A673 (cell line): ENCODE measurements at regions not wholly inside any gene's neighbourhood (a gene's known extent, or its start where the extent isn't known, plus 50 kb on each side); places are given as distances from the start of the nearest gene placed in this dataset.

Experiments
- BruUV-seq: library from RNA; stranded (reverse); fragments of 400-500 nt; replicated peaks from 2 replicates; lab custom pipeline; 2021; lab: Mats Ljungman, UMichigan
- CTCF ChIA-PET: fragments of 300-600 bp; sonication (Branson Sonifier 250); formaldehyde crosslinking; loops from one replicate; lab custom pipeline; 2022; ENCODE audit warnings: antibody characterized with exemption; lab: Charles Lee
- POLR2A ChIA-PET: fragments of 300-600 bp; sonication (Branson Sonifier 250); formaldehyde crosslinking; loops from one replicate; lab custom pipeline; 2022; ENCODE audit warnings: antibody characterized with exemption; ENCODE audit not compliant: low non-redundant PET; lab: Charles Lee
- DNase-seq: peaks from one replicate; pipeline ENCODE4 v3.0.0-alpha.2; 2015; ENCODE audit warnings: low spot score
- H3K27ac ChIP-seq: fragments of 200-600 bp; sonication (generic); 2 replicates; pipeline ENCODE4 v1.5.1; 2016; ENCODE audit warnings: mixed run types, low read depth, mild to moderate bottlenecking, mixed read lengths, antibody characterized with exemption, low read length; ENCODE audit not compliant: poor library complexity, severe bottlenecking
- H3K27me3 ChIP-seq: fragments of 200-600 bp; sonication (generic); replicated peaks from 2 replicates; pipeline ENCODE4 v1.6.1; 2017; ENCODE audit warnings: mixed run types, low read depth, mild to moderate bottlenecking, mixed read lengths, antibody characterized with exemption, low read length; ENCODE audit not compliant: insufficient read depth, poor library complexity
- H3K36me3 ChIP-seq: fragments of 200-600 bp; sonication (generic); 2 replicates; pipeline ENCODE4 v1.6.1; 2016; ENCODE audit warnings: mixed run types, mild to moderate bottlenecking, mixed read lengths, antibody characterized with exemption, low read length; ENCODE audit not compliant: insufficient read depth, poor library complexity, severe bottlenecking
- H3K4me1 ChIP-seq: fragments of 200-600 bp; sonication (generic); 2 replicates; pipeline ENCODE4 v1.6.1; 2017; ENCODE audit warnings: mixed run types, mild to moderate bottlenecking, mixed read lengths, antibody characterized with exemption, low read length; ENCODE audit not compliant: insufficient read depth, poor library complexity, severe bottlenecking
- H3K4me3 ChIP-seq: fragments of 200-600 bp; sonication (generic); 2 replicates; pipeline ENCODE4 v1.5.1; 2016; ENCODE audit warnings: low read depth, mixed run types, mild to moderate bottlenecking, mixed read lengths, low read length; ENCODE audit not compliant: poor library complexity, severe bottlenecking
- H3K9me3 ChIP-seq: fragments of 200-600 bp; sonication (generic); 2 replicates; pipeline ENCODE4 v1.6.1; 2016; ENCODE audit warnings: mixed run types, low read depth, mild to moderate bottlenecking, mixed read lengths, antibody characterized with exemption, low read length; ENCODE audit not compliant: poor library complexity, severe bottlenecking
- EZH2 ChIP-seq: fragments of 200-600 bp; sonication (generic); IDR thresholded peaks from 2 replicates; pipeline ENCODE4 v1.6.1; 2017; ENCODE audit warnings: borderline replicate concordance, low read depth, mild to moderate bottlenecking, mixed read lengths, antibody characterized with exemption, low read length; ENCODE audit not compliant: poor library complexity, severe bottlenecking
- intact Hi-C: fragments of 100-400 bp; cut with micrococcal nuclease; formaldehyde crosslinking; loops from one replicate; pipeline ENCODE4 v1.10.0; 2022; ENCODE audit not compliant: unreplicated experiment
- TF ChIP-seq, protein P1 (sequence below): fragments of 300-800, 200-600 bp; sonication (generic); conservative IDR thresholded peaks from 2 replicates; pipeline ENCODE4 v1.5.1; 2017; ENCODE audit warnings: low read depth, mild to moderate bottlenecking, antibody characterized with exemption, low read length, moderate library complexity, mixed read lengths

GRCh38 chr7:24082826-24083225 lies 201.2 kb upstream of the NPY start:
- DNase-seq = no peak
- no peaks in the 10 kb centered on the region for H3K36me3 ChIP-seq
- no peaks in the 10 kb centered on the region for H3K27me3 ChIP-seq
- POLR2A ChIA-PET = no interaction called here
- H3K27ac ChIP-seq = no peak overlapping the region
- H3K4me3 ChIP-seq = no peak overlapping the region
- CTCF ChIA-PET = no interaction called here
- TF ChIP-seq EZH2 = no peak
- TF ChIP-seq, protein P1, sequence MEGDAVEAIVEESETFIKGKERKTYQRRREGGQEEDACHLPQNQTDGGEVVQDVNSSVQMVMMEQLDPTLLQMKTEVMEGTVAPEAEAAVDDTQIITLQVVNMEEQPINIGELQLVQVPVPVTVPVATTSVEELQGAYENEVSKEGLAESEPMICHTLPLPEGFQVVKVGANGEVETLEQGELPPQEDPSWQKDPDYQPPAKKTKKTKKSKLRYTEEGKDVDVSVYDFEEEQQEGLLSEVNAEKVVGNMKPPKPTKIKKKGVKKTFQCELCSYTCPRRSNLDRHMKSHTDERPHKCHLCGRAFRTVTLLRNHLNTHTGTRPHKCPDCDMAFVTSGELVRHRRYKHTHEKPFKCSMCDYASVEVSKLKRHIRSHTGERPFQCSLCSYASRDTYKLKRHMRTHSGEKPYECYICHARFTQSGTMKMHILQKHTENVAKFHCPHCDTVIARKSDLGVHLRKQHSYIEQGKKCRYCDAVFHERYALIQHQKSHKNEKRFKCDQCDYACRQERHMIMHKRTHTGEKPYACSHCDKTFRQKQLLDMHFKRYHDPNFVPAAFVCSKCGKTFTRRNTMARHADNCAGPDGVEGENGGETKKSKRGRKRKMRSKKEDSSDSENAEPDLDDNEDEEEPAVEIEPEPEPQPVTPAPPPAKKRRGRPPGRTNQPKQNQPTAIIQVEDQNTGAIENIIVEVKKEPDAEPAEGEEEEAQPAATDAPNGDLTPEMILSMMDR = no peak
- H3K9me3 ChIP-seq = no peaks in the 10 kb centered on the region
- no peaks in the 10 kb centered on the region for H3K4me1 ChIP-seq
- intact Hi-C loops = no loop called here
- BruUV-seq = no TSS peak

- Histone ChIP-seq H3K4me1 (no peaks in the 10 kb centered on the region), H3K27ac (no peak overlapping the region), H3K27me3 (no peaks in the 10 kb centered on the region), H3K9me3 (no peaks in the 10 kb centered on the region), H3K36me3 (no peaks in the 10 kb centered on the region), H3K4me3 (no peak overlapping the region)
- intact Hi-C loops = no loop called here
- POLR2A ChIA-PET = no interaction called here
- BruUV-seq = no TSS peak
- CTCF ChIA-PET = no interaction called here
- no peak for DNase-seq
- TF ChIP-seq, protein P1 = no peak
- TF ChIP-seq EZH2 = no peak
Measured at GRCh38 chr7:24102988-24103387, 181.0 kb upstream of the NPY start.

DNA sequence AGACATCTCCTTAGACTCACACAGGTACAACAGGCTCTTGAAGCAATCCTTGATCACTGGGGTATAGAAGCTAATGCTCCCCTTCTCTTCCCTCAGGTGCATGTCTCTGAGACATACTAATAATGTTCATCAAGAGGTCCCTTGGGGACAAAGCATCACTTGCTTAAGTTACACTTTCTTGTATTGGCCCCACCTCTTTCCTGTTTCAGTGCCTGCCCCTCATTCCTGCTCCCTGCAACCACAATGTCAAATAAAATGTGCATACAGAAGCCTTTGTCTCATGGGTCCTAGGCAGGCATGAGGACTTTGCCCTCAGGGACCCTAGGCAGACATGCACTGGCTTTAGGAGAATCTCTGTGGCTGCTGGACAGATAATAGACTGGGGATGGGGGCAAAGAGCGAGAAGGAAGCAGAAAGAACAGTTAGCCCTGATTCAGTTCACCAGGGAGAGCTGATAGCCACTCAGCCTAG lies 175.0 kb upstream of the NPY start:
- intact Hi-C loops = no loop called here
- Histone ChIP-seq H3K27me3 (no peaks in the 10 kb centered on the region), H3K27ac (no peak overlapping the region), H3K36me3 (no peaks in the 10 kb centered on the region), H3K4me1 (no peaks in the 10 kb centered on the region), H3K4me3 (no peak overlapping the region), H3K9me3 (no peaks in the 10 kb centered on the region)
- BruUV-seq = no TSS peak
- ChIA-PET CTCF (no interaction called here), POLR2A (no interaction called here)
- TF ChIP-seq, protein P1 = no peak
- TF ChIP-seq EZH2 = no peak
- DNase-seq = no peak
